Renal cortex interstitium (tissue), 11 donors: ENCODE measurements at regions not wholly inside any gene's neighbourhood (a gene's known extent, or its start where the extent isn't known, plus 50 kb on each side); places are given as distances from the start of the nearest gene placed in this dataset.
A peak's percentile ranks its signal among the peaks of the same experiment; 100 is the strongest.
"Not testable (repeated sequence)": the region's sequence is repeated elsewhere in the genome, so short reads cannot be mapped to it uniquely, and the experiment has no call there.

ENCODE experiments used
- DNase-seq, 11 donors: peaks; one replicate each; pipeline ENCODE4 v3.0.0-alpha.2; 2013; ENCODE audit warnings: low read depth in 9 of 11, low spot score in 4 of 11; ENCODE audit errors: extremely low read depth in 1 of 11

DNA sequence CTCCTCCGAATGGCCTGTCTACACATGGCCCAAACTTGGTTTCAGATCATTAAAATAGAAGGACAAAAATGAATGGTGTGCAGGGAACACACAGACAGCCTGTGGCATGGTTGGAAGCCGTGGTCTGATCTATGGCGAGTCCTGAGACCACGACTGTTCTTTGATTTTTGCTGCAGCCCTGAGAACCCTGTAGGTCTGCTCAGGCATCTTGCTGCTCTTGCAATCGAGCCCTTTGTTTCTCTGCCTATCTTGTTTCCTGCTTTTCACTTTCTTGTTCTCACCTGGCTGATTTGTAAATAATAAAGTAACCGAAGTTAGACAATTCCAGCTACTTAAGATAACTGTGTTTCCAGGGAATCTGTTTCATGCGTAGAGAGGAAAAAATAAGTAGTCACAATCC lies 54.1 kb upstream of the NBPF9 start:
- not testable (repeated sequence) for DNase-seq

DNA sequence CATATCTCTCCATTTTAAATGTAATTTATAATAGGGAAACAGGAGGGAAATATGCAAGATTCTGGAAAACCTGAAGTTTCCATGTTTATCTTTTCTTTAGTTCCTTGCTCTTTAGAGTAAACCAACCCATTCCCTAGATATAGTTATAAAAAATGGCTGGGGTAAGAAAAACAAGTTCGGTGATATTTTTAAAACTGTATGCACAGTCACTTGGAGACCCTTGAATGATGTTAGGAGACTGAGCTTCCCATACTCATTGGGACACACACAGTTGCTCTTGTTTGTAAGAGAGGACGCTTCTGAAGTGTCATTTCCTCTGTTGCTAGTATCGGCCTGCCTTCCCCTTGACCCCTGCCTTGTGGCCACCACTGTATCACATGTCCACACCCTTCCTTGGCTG lies 55.0 kb upstream of the NBPF9 start:
- DNase-seq: not testable (repeated sequence)

DNA sequence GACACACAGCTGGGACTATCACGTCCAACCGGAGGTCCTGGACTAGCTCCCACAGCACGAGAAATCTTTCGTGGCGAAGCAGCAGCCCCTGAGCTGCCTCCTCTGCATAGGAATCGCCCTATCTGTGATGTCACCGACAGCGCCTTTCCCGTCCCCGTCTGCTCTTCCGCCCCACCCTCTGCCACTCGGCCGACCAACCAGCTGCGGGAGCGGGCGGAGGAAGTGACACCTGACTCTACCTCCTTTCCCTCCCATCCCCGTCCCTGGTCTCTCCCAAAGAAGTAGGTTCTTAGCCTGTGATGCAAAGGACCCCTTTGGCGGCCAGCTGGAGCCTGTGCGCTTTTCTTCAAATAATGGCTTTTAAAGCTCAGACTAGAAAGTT lies 59.7 kb upstream of the NBPF9 start:
- not testable (repeated sequence) for DNase-seq

DNA sequence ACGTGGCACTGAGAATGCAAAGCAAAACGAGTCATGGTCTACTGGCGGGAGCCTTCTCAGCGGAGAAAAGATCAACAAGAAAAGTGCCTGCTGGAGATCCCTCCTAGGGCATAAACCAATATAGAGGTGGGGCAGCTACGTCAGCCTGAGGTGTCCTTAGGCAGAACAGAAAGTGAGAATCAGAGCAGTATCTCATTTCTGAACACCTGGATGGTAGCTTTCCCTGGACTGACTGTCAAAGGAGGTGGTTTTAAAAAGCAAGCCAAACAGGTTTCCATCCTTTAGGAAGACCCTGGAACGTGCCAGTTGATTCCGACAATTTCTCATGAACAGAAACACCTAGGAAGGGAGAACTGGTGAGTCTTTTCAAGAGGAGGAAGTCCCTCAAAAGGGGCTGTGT lies 71.4 kb upstream of the NBPF9 start:
- DNase-seq: not testable (repeated sequence)

DNA sequence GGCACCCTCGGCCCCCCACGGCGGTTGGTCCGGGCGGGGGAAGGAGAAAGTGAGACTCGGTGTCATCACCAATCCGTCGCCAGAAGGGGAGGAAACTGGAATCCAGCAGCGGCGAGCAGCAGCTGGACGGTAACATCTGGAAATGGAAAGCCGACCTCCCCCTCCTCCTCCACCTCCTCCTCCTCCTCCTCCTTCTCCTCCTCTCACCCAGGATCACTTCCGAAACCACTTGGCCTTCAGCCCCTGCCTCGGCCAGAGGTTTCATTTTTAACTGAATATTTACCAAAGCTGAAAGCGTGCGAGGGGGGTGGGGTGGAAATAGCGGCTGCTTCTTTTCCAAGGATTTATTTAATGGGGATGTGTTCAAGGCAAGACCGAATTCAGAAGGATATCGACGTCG lies 72.5 kb upstream of the NBPF9 start:
- DNase-seq: not testable (repeated sequence)

DNA sequence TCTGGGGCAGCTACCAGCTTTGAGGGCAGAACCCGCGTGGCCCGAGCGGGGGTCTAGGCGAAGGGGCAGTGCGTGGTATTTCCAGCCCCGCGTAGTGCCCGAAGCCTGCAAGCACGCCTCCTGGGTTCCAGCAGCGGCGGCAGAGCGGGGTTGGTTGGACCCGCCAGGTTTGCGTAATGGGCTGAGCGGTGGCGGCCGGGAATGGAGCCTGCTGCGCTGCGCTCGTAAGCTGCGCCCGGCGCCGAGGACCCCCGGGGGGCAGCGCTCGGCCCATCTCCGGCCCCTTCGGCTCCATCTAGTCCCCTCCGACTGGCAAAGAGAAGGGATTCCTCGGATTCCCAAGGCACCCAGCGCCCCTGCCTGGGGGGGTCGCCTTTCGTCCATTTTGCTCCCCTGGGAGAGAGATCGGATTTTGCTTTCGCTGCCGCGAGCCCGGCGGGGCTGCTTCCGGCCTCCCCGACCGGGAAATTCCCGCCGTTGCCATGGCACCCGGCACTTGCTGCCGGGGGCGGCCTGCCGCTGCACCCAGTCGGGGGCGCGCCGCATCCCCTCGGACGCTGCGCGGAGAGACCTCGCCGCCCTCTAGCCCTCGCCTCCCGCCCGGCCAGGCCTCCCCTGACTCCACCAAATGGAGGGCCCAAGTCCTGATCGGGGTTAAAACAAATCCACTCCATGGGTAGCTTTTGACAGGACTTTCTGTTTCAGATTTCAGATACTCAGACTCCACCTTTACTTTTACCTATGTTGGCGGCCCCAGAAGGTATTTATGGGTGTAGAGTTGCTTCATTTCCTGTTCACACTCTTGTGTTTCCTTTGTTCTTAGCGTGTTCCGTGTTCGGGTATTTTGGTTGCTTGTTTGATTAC lies 73.3 kb upstream of the NBPF9 start:
- DNase-seq: peak in 8 of 11 donors; percentile 6 to 29 (median 16)

DNA sequence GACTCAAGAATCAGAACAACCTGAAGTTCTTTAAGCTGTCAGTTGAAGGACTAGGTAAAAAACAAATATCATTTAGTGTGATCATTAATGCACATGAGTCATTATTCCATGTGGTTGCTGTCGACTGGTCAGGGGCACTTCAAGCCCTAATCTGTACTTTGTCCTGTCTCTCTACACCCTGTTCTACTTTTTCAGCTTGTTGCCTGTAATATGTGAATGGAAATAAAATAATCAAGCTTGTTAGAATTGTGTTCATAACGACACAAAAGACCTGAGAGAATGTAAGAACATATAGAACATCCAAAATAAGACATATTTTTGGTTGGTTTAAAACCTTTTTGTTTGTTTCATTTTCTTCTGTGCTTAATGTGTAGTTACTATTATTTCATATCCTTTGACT lies 87.4 kb upstream of the NBPF9 start:
- not testable (repeated sequence) for DNase-seq

DNA sequence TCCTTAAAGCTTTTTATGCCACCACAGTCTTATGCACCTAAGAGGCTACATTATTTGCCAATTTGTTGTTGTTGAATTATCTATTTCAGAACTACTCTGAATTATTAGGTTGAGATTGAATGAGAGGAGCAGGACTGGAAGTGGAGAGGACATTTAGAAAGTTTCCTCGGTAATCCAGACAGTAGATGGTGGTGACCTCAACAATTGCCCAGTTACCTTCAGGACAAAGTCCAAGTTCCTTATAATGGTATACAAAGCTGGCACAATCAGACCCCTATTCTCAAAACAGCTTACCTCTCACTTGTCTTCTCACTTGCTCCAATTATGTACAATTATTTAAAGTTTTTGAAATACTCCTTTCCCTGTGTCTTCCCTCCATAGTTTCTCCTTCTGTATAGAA lies 93.3 kb upstream of the NBPF9 start:
- not testable (repeated sequence) for DNase-seq

DNA sequence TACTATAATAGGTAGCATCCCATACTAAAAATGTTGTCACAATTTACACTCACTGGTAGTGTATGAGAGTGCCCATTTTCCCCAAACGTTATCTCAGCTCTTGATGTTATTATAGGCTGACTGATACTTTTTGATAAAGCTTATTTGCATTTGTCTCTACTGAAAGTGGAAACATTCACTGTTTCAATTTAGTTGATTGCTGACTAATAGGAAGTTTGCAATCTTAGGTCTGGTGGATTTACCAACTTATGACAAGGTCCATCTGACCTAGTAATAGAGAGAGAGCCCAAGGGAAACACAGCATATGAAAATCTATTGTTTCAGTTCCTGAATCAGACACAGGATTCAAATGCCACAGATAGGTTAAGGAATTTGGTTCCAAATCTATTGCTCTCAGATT lies 97.2 kb upstream of the NBPF9 start:
- not testable (repeated sequence) for DNase-seq

DNA sequence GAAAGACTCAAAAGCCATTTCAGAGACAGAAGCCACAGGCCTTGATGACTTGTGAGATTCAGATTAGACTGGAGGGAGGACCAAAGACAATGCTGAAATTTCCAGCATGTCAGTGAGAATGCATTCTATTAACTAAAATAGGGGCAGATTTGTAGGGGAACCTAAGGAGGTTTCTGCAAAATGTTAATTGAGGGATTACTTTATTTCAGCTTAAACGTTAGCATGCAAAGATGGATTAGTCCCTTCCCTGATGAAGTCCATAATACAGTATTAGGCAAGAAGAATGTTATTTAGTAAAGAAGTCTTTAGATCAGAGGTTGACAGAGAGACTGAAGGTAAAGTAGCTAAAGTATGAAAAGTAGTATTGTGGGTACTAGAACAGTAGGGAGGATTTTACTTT lies 98.9 kb upstream of the NBPF9 start:
- not testable (repeated sequence) for DNase-seq

DNA sequence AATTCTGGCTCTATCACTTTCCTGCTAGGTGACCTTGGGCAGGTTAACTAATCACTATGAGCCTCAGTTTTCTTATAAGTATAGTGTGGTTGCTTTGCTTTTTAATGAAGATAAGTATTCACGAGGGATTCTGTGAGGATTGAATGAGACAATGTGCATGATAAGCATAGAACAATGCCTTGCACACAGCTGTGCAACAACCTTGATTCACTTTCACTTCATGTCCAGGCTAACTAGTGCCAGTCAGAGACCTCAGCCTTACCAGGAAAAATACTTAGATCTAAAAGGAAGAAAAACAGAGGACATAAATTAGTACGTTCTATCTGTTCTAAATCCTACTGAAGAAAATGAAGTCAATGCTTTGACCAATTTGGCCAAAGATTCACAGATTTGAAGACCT lies 101.0 kb upstream of the NBPF9 start:
- DNase-seq: not testable (repeated sequence)

DNA sequence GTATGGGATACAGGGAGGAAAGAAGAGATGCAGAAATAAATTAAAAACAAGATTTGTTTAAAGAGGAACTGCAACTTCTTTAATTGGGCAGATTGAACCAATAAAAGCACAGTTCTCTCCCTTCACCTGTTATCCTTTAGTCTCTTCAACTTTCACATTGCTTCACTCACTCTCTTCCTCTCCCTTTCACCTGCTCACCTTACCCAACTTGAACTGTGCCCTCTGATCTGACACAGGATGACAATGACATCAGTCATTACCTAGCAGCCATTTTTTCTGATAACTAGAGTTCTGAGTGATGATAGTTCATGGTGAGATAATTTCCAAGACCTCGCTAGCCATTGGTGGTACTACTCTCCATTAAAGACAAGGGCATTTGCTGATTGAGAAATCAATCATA lies 105.5 kb upstream of the NBPF9 start:
- DNase-seq: not testable (repeated sequence)

DNA sequence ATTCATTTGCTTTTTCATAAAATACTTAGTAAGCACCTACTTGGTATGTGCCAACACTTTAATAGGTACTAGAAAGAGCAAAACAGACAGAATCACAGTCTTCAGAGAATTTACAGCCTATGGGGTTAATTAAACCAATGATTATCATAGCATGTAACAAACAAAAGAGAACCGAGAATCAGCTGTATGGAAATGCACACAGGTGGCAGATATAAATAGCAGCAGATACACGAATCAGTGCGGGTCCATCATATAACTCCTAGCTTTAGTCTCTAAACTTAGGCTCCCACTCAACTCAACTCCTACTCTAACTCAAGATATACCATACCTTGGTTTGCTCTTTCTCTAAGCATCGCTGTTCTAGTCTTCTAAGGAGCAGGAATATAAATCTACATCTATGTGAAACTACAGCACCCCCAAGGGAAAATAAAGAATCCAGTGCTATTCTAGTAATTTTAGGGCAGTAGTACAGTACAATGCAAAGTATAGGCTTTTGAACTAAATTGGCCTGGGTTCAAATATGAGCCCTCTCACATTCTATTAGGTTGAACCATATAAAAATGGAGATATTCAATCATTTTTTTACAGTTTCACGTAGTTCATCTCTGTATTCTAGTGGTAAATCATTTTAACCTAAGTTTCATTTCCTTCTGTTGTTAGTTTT lies 108.5 kb upstream of the NBPF9 start:
- not testable (repeated sequence) for DNase-seq

DNA sequence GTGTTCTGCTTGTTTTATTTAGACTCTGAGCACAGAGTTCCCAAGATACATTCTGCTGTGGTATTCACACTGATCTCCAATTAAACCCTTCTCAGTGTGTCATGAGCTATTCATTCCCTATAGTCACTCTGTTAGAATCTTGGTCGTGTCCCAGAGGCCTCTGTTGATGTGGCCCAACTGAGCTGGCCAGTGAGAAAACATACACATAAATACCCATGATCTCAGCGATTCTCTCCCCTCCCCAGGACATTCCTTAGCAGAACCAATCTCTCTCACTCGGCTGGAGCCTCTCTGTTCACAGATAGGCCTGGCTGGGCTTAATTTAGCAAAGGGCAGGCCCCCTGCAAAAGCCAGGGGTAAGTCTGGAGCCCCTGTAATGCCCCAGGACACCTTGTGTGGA lies 109.6 kb upstream of the NBPF9 start:
- DNase-seq: not testable (repeated sequence)

DNA sequence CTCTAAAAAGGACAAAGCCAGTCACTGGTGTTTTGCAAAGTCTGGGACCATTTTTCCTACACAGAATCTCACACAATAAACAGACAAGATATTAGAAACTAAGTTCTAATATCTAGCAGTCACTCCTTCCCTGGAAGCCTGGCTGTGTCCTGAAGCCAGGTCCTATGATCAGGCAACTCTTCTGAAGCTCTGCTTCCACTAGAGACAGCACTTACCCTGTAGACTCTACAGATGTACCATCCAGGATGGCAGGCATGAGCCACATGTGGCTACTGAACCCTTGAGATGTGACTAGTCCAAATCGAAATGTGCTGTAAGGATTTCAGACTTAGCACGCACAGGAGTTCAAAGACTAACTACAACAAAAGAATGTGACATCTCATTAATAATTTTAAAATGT lies 110.3 kb upstream of the NBPF9 start:
- DNase-seq: not testable (repeated sequence)

DNA sequence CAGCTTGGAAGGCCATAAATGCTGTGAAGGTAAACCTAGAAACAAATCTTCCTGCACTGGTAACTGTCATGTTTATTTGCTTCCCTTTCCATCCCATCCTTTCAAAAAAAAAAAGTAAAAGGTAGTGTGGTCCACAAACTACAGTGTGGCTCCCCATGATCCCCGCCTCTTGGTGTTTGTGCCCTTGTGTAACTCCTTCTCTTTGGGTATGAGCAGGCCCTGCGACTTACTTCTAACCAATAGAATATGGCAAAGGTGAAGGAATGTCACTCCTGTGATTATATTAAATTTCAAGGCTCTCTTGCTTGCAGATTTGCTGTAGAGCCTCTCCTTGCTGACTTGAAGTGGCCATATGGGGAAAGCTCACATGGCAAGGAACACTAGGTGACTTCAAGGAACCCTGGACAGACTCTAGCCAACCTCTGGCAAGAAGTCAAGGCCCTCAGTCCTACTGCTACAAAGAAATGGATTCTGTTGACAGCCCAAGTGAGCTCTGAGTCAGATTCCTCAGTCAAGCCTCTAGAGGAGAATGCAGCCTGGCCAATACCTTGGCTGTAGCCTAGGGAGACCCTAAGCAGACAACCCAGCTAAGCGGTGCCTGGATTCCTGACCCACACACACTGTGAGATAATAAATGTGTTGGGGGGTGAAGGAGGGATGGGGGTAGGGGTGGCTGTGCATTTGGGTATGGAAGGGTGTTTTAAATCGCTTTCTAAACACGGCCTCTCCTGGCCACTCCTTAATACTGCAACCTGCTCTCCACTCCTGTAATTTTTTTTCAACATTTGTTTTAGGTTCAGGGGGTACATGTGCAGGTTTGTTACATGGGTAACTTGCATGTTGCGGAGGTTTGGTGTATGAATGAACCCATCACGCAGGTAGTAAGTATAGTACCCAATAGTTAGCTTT lies 115.0 kb upstream of the NBPF9 start:
- DNase-seq: not testable (repeated sequence)

DNA sequence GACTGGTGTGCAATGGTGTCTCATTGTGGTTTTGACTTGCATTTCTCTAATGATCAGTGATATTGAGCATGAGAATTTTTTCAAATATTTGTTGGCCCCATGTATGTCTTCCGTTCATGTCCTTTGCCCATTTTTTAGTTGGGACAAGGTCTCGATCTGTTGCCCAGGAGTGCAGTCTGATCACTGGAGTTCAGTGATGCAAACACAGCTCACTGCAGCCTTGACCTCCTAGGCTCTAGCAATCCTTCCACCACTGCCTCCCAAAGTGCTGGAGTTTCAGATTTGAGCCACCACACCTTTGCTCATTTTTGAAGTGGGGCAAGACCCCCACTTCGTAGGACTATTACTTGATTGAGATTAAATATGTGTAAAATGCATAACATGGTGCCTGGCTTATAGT lies 116.2 kb upstream of the NBPF9 start:
- DNase-seq: not testable (repeated sequence)

DNA sequence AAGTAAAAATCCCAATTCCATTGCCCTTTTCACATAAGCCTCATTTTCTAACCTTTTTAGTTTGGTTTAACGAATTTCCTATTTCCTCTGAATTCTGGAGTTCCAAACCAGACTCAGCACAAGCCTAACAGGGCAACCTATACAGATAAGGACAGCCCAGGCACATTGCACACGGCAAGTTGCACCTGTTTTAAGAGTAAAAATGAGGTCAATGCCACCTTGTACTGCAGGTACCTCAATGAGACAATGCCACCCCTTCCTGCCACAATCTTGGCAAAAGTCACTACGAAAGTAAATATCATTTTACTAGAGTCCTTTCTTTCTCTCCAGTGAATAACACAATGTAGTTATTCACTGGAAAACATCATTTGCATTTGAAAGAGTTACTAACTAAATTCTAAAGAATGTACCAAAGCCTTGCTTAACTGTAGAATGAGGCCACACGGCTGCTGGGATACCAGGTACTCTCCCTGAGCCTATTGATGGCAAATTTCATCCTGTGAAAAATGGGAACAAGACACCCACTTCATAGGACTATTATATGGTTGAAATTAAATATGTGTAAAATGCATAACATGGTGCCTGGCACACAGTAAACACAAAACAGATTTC lies 117.2 kb upstream of the NBPF9 start:
- not testable (repeated sequence) for DNase-seq
